H1 (cell line): ENCODE measurements at regions not wholly inside any gene's neighbourhood (a gene's known extent, or its start where the extent isn't known, plus 50 kb on each side); places are given as distances from the start of the nearest gene placed in this dataset.

Experiments
- CTCF ChIA-PET: fragments of 300-600 bp; sonication (Branson Sonifier 250); formaldehyde crosslinking; loops from one replicate; lab custom pipeline; 2021; ENCODE audit not compliant: partially characterized antibody; lab: Charles Lee
- POLR2A ChIA-PET: fragments of 300-600 bp; sonication (Branson Sonifier 250); formaldehyde crosslinking; loops from one replicate; lab custom pipeline; 2021; ENCODE audit warnings: inconsistent platforms; ENCODE audit not compliant: partially characterized antibody; lab: Charles Lee
- DNase-seq, 2 experiments: peaks; one replicate each; pipeline versions ENCODE4 v3.0.0 to v3.0.0-alpha.2; 2010 to 2022; ENCODE audit warnings: low spot score in 2 of 2, low read depth in 1 of 2, mixed read lengths in 1 of 2
- FAIRE-seq: peaks from 2 replicates; lab custom pipeline; 2011; peaks lifted over from hg19 to GRCh38; lab: Jason Lieb, UNC
- H2AFZ ChIP-seq: 2 replicates; pipeline ENCODE4 v1.8.1; 2012; ENCODE audit warnings: low read length, inconsistent platforms
- H2AK5ac ChIP-seq: 2 replicates; pipeline ENCODE4 v1.6.1; 2013; ENCODE audit warnings: low read depth, low read length
- H2BK120ac ChIP-seq: replicated peaks from 2 replicates; pipeline ENCODE3; 2013; ENCODE audit warnings: low read depth, low read length, inconsistent platforms
- H2BK12ac ChIP-seq: 2 replicates; pipeline ENCODE4 v1.6.1; 2013; ENCODE audit warnings: low read depth, low read length
- H2BK15ac ChIP-seq: 2 replicates; pipeline ENCODE4 v1.6.1; 2013; ENCODE audit warnings: low read length
- H2BK20ac ChIP-seq: 2 replicates; pipeline ENCODE4 v1.6.1; 2013; ENCODE audit warnings: low read length
- H2BK5ac ChIP-seq: 2 replicates; pipeline ENCODE4 v1.6.1; 2013; ENCODE audit warnings: low read depth, low read length
- H3K14ac ChIP-seq: 2 replicates; pipeline ENCODE4 v1.6.1; 2013; ENCODE audit warnings: inconsistent platforms; ENCODE audit not compliant: insufficient read length
- H3K18ac ChIP-seq: 2 replicates; pipeline ENCODE4 v1.6.1; 2013; ENCODE audit warnings: low read length; ENCODE audit errors: extremely low read depth
- H3K23ac ChIP-seq: 2 replicates; pipeline ENCODE4 v1.6.1; 2013; ENCODE audit warnings: inconsistent platforms; ENCODE audit not compliant: insufficient read length
- H3K23me2 ChIP-seq: 2 replicates; pipeline ENCODE4 v1.6.1; 2013; ENCODE audit warnings: low read depth, low read length
- H3K27ac ChIP-seq: 2 replicates; pipeline ENCODE4 v1.6.1; 2011; ENCODE audit warnings: low read depth, low read length, inconsistent platforms
- H3K27me3 ChIP-seq, 4 experiments: replicated peaks in 1 of 4; 1 replicate in 1 of 4; 2 replicates in 3 of 4; pipeline versions ENCODE4 v1.6.1 to v1.8.1; 2011 to 2013; ENCODE audit warnings: low read length in 3 of 4, mild to moderate bottlenecking in 3 of 4, inconsistent platforms in 2 of 4, mixed read lengths in 2 of 4, moderate library complexity in 1 of 4; ENCODE audit not compliant: control insufficient read depth in 3 of 4, insufficient read depth in 3 of 4; ENCODE audit errors: extremely low read depth in 1 of 4
- H3K36me3 ChIP-seq, 4 experiments: 2 replicates each; pipeline versions ENCODE4 v1.6.1 to v1.8.1; 2011 to 2013; ENCODE audit warnings: mild to moderate bottlenecking in 4 of 4, low read length in 3 of 4, moderate library complexity in 2 of 4, control low read depth in 1 of 4, inconsistent platforms in 1 of 4; ENCODE audit not compliant: insufficient read depth in 4 of 4, control insufficient read depth in 2 of 4
- H3K4ac ChIP-seq: replicated peaks from 2 replicates; pipeline ENCODE3; 2013; ENCODE audit warnings: low read length, low read depth, mixed read lengths, inconsistent platforms; ENCODE audit not compliant: insufficient read length
- H3K4me1 ChIP-seq, 4 experiments: replicated peaks in 1 of 4; 1 replicate in 1 of 4; 2 replicates in 3 of 4; pipeline versions ENCODE4 v1.6.1 to v1.8.1; 2011 to 2013; ENCODE audit warnings: low read length in 3 of 4, inconsistent platforms in 2 of 4, mixed read lengths in 1 of 4; ENCODE audit not compliant: insufficient read depth in 4 of 4, control insufficient read depth in 3 of 4
- H3K4me2 ChIP-seq, 2 experiments: 2 replicates each; pipeline versions ENCODE4 v1.6.1 to v1.8.1; 2011 to 2013; ENCODE audit warnings: low read depth in 2 of 2, low read length in 2 of 2, control low read depth in 1 of 2, inconsistent platforms in 1 of 2, mild to moderate bottlenecking in 1 of 2; ENCODE audit not compliant: insufficient read depth in 1 of 2
- H3K4me3 ChIP-seq, 4 experiments: fragments of 200-600, 300-600 bp in 1 of 4; sonication (generic), shearing (Covaris generic), sonication (Bioruptor Twin) in 1 of 4; 2 replicates each; pipeline versions ENCODE4 v1.5.1 to v1.8.1; 2011 to 2016; ENCODE audit warnings: low read length in 4 of 4, low read depth in 3 of 4, control low read depth in 2 of 4, inconsistent platforms in 2 of 4, mild to moderate bottlenecking in 2 of 4, mixed read lengths in 1 of 4, moderate library complexity in 1 of 4; ENCODE audit not compliant: insufficient read depth in 2 of 4; ENCODE audit errors: extremely low read depth in 1 of 4
- H3K56ac ChIP-seq: replicated peaks from 2 replicates; pipeline ENCODE3; 2013; ENCODE audit warnings: low read depth, mild to moderate bottlenecking, mixed read lengths, low read length, inconsistent platforms; ENCODE audit not compliant: insufficient read length
- H3K79me1 ChIP-seq: 2 replicates; pipeline ENCODE4 v1.6.1; 2013; ENCODE audit warnings: low read depth, low read length, control low read depth
- H3K79me2 ChIP-seq, 2 experiments: 2 replicates each; pipeline versions ENCODE4 v1.6.1 to v1.8.1; 2012 to 2013; ENCODE audit warnings: low read length in 2 of 2, mild to moderate bottlenecking in 2 of 2, inconsistent platforms in 1 of 2; ENCODE audit not compliant: insufficient read depth in 2 of 2, control insufficient read depth in 1 of 2
- H3K9ac ChIP-seq, 4 experiments: replicated peaks in 1 of 4; 1 replicate in 1 of 4; 2 replicates in 3 of 4; pipeline versions ENCODE4 v1.6.1 to v1.8.1; 2011 to 2013; ENCODE audit warnings: low read depth in 3 of 4, low read length in 3 of 4, control low read depth in 2 of 4, mild to moderate bottlenecking in 2 of 4, moderate library complexity in 2 of 4, inconsistent platforms in 1 of 4; ENCODE audit errors: extremely low read depth in 1 of 4
- H3K9me3 ChIP-seq, 2 experiments: 2 replicates each; pipeline versions ENCODE4 v1.6.1 to v1.8.1; 2012 to 2013; ENCODE audit warnings: mild to moderate bottlenecking in 2 of 2, moderate library complexity in 2 of 2, control low read depth in 1 of 2, inconsistent platforms in 1 of 2, low read depth in 1 of 2, low read length in 1 of 2, mixed read lengths in 1 of 2; ENCODE audit not compliant: insufficient read depth in 2 of 2
- H4K20me1 ChIP-seq, 2 experiments: replicated peaks in 1 of 2; 2 replicates each; pipeline versions ENCODE3 to v1.8.1; 2011 to 2013; ENCODE audit warnings: inconsistent platforms in 2 of 2, low read length in 2 of 2, mild to moderate bottlenecking in 1 of 2; ENCODE audit not compliant: insufficient read depth in 2 of 2, control insufficient read depth in 1 of 2
- H4K5ac ChIP-seq: 2 replicates; pipeline ENCODE4 v1.6.1; 2013; ENCODE audit warnings: low read length, low read depth, mixed read lengths, inconsistent platforms; ENCODE audit not compliant: insufficient read length
- H4K8ac ChIP-seq: 2 replicates; pipeline ENCODE4 v1.8.0; 2013; ENCODE audit warnings: mild to moderate bottlenecking, moderate library complexity, low read length, inconsistent platforms; ENCODE audit not compliant: insufficient read depth; ENCODE audit errors: extremely low read depth
- H4K91ac ChIP-seq: replicated peaks from 2 replicates; pipeline ENCODE3; 2013; ENCODE audit warnings: low read length, mixed read lengths, inconsistent platforms; ENCODE audit not compliant: insufficient read length
- CBX8 ChIP-seq: fragments of 300-800, 300-1000 bp; sonication (generic); IDR thresholded peaks from 2 replicates; pipeline ENCODE4 v1.7.1; 2016; ENCODE audit warnings: low read depth, low read length, borderline replicate concordance
- SP2 ChIP-seq: IDR thresholded peaks from 2 replicates; pipeline ENCODE4 v1.6.1; 2012; ENCODE audit warnings: mild to moderate bottlenecking, low read length, inconsistent platforms
- YY1 ChIP-seq: IDR thresholded peaks from 2 replicates; pipeline ENCODE4 v1.6.1; 2011; ENCODE audit warnings: low read depth, mild to moderate bottlenecking, low read length
- WGBS, 2 experiments: shearing (Covaris generic) in 1 of 2; methylation state at CpG; one replicate each; pipeline versions ENCODE4 v1.1.6 to v1.1.7; 2013 to 2015; ENCODE audit warnings: low lambda C conversion rate in 2 of 2, mixed read lengths in 2 of 2, inconsistent platforms in 1 of 2, low coverage in 1 of 2, missing lambda C conversion rate in 1 of 2; ENCODE audit not compliant: insufficient replicate concordance in 2 of 2, insufficient coverage in 1 of 2, insufficient read length in 1 of 2; ENCODE audit errors: extremely low coverage in 1 of 2, missing lambda C conversion rate in 1 of 2; 5-methylcytosine and 5-hydroxymethylcytosine counted together

DNA sequence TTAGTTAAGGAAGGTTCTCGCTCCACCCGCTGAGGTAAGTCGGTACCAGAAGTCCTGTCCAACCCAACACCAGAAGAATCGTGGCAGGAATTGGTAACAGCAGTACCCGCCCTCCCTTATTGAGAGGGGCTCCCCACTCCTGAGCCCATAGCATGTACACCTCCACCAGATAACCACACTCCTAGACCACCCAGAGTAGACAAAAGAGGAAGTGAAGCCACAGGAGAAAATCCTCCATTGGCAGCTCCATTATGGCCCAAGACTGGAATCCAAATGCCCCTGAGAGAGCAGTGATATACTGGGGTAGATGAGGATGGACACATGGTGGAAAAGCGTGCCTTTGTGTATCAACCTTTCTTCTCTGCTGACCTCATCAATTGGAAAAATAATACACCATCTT is 106.1 kb upstream of the EPB41L4A start:
- DNase-seq (no peak), FAIRE-seq (no peak)
- H3K36me3 ChIP-seq, result no peaks in the 10 kb centered on the region
- CTCF ChIA-PET, result interaction anchor here (0.7 to 1.2 kb wide), 2 partner anchors 18 to 33 kb away, joined by 3 read pairs; no protein-coding TSS in a partner anchor
- H4K8ac ChIP-seq, result no peak overlapping the region
- H2BK20ac ChIP-seq, result no peak overlapping the region
- H4K5ac ChIP-seq, result no peak overlapping the region
- H2BK120ac ChIP-seq, result no peak overlapping the region
- H3K9me3 ChIP-seq, result no peaks in the 10 kb centered on the region
- no peak overlapping the region for H3K4me3 ChIP-seq
- H3K4me1 ChIP-seq, result no peaks in the 10 kb centered on the region
- H3K4ac ChIP-seq, result no peak overlapping the region
- no peaks in the 10 kb centered on the region for H3K27me3 ChIP-seq
- TF ChIP-seq CBX8 (no peak), SP2 (no peak), YY1 (no peak)
- TF ChIP-seq, all 59 proteins: peak for 0
- Histone ChIP-seq H4K20me1 (no peaks in the 10 kb centered on the region), H2BK15ac (no peak overlapping the region), H3K79me1 (no peaks in the 10 kb centered on the region), H3K4me2 (no peak overlapping the region), H3K23ac (no peak overlapping the region), H3K23me2 (no peaks in the 10 kb centered on the region), H2BK12ac (no peak overlapping the region), H3K79me2 (no peaks in the 10 kb centered on the region), H4K91ac (no peak overlapping the region), H3K56ac (no peak overlapping the region), H2BK5ac (no peak overlapping the region), H3K9ac (no peak overlapping the region), H2AFZ (no peak overlapping the region), H2AK5ac (no peak overlapping the region), H3K14ac (no peak overlapping the region), H3K27ac (no peak overlapping the region), H3K18ac (no peak overlapping the region)
- POLR2A ChIA-PET, result no interaction called here
- 94% methylated on average over 6 of the region's 6 CpGs; no CpG with 5 or more reads in 1 of the 2 experiments for WGBS, 2 experiments
